ENCODE measurements at regions not wholly inside any gene's neighbourhood (a gene's known extent, or its start where the extent isn't known, plus 50 kb on each side); places are given as distances from the start of the nearest gene placed in this dataset.

GRCh38 chr4:54495641-54496040, 162.1 kb upstream of the KIT start:
- TF ChIP-seq CTCF (IDR thresholded peaks at IDR 0.05), result no peak
- TF ChIP-seq EP300 (IDR thresholded peaks at IDR 0.05; ENCODE audit: borderline replicate concordance in 1 of 2, low read depth in 1 of 2, low read length in 1 of 2), result no peak
- TF ChIP-seq TAF1 (IDR thresholded peaks at IDR 0.05; ENCODE audit: borderline replicate concordance, low read depth, low read length), result no peak
- no peak for TF ChIP-seq EZH2phosphoT487 (IDR thresholded peaks at IDR 0.05; ENCODE audit: borderline replicate concordance, low read depth)
- TF ChIP-seq FOXM1 (IDR thresholded peaks at IDR 0.05; ENCODE audit: low read depth), result no peak
- no peak for TF ChIP-seq NFIC (IDR thresholded peaks at IDR 0.05; ENCODE audit: borderline replicate concordance)
- no peak for TF ChIP-seq JUND (IDR thresholded peaks at IDR 0.05)
- TF ChIP-seq RFX5 (IDR thresholded peaks at IDR 0.05; ENCODE audit: low read length), result no peak
- TF ChIP-seq REST (IDR thresholded peaks at IDR 0.05; ENCODE audit: low read depth, low read length), result no peak
- no peak for TF ChIP-seq TEAD4 (IDR thresholded peaks at IDR 0.05; ENCODE audit: borderline replicate concordance, insufficient read depth)
- TF ChIP-seq FOSL2 (IDR thresholded peaks at IDR 0.05; ENCODE audit: borderline replicate concordance, low read depth), result no peak
- TF ChIP-seq POLR2AphosphoS5 (IDR thresholded peaks at IDR 0.05; ENCODE audit: low read depth, low read length), result no peak
